ENCODE measurements at regions not wholly inside any gene's neighbourhood (a gene's known extent, or its start where the extent isn't known, plus 50 kb on each side); places are given as distances from the start of the nearest gene placed in this dataset.

DNA sequence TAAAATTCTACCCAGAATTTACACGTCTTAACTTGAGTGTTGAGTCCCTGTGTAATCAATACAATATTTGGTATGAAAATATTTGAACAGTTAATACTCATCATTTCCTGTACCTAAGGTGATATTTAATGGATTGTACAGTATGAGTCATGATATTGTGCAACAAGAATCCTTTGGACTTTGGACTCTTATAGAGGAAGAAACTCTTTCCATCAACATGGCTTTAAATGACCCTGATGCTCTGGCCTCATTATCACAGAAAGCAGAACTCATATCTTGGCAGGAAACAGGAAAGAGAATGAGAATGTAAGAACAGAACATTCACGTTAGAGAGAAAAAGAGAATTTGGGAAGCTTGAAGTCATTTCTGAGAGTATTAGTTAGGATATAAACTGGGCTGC, 168.8 kb upstream of the B3GALT2 start (continued):
- TF ChIP-seq, protein P1, sequence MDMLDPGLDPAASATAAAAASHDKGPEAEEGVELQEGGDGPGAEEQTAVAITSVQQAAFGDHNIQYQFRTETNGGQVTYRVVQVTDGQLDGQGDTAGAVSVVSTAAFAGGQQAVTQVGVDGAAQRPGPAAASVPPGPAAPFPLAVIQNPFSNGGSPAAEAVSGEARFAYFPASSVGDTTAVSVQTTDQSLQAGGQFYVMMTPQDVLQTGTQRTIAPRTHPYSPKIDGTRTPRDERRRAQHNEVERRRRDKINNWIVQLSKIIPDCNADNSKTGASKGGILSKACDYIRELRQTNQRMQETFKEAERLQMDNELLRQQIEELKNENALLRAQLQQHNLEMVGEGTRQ (IDR thresholded peaks at IDR 0.05): no peak
- TF ChIP-seq ESRRA (IDR thresholded peaks at IDR 0.05; ENCODE audit: borderline replicate concordance, low read length) (peak; percentile 32; the same call in 1 of the 2 replicates), ZSCAN20 (CRISPR knock-in tag; IDR thresholded peaks at IDR 0.05) (no peak), HOXA7 (CRISPR knock-in tag; IDR thresholded peaks at IDR 0.05) (no peak), TP53 (CRISPR knock-in tag; IDR thresholded peaks at IDR 0.05) (no peak), GATA3 (IDR thresholded peaks at IDR 0.05; ENCODE audit: borderline replicate concordance) (peak; percentile 64), JUNB (IDR thresholded peaks at IDR 0.05) (peak; percentile 81), EHMT2 (IDR thresholded peaks at IDR 0.05; ENCODE audit: low read depth) (no peak), ZC3H11A (IDR thresholded peaks at IDR 0.05) (no peak), CEBPB (IDR thresholded peaks at IDR 0.05) (peak; percentile 87 to 97), FOXS1 (CRISPR knock-in tag; IDR thresholded peaks at IDR 0.05) (no peak), CHD2 (IDR thresholded peaks at IDR 0.05; ENCODE audit: low read length, partially characterized antibody) (no peak), HDAC2 (IDR thresholded peaks at IDR 0.05) (no peak), HEYL (CRISPR knock-in tag; IDR thresholded peaks at IDR 0.05) (no peak), CHD4 (IDR thresholded peaks at IDR 0.05; ENCODE audit: borderline replicate concordance) (no peak), RNF2 (IDR thresholded peaks at IDR 0.05; ENCODE audit: borderline replicate concordance, low read depth) (no peak), NFE2L2 (conservative IDR thresholded peaks at IDR 0.05; ENCODE audit: low read length) (no peak), ZFP36 (IDR thresholded peaks at IDR 0.05; ENCODE audit: borderline replicate concordance, partially characterized antibody) (no peak)
- TF ChIP-seq, protein P2, sequence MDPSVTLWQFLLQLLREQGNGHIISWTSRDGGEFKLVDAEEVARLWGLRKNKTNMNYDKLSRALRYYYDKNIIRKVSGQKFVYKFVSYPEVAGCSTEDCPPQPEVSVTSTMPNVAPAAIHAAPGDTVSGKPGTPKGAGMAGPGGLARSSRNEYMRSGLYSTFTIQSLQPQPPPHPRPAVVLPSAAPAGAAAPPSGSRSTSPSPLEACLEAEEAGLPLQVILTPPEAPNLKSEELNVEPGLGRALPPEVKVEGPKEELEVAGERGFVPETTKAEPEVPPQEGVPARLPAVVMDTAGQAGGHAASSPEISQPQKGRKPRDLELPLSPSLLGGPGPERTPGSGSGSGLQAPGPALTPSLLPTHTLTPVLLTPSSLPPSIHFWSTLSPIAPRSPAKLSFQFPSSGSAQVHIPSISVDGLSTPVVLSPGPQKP (IDR thresholded peaks at IDR 0.05; ENCODE audit: low read depth, low read length): no peak

DNA sequence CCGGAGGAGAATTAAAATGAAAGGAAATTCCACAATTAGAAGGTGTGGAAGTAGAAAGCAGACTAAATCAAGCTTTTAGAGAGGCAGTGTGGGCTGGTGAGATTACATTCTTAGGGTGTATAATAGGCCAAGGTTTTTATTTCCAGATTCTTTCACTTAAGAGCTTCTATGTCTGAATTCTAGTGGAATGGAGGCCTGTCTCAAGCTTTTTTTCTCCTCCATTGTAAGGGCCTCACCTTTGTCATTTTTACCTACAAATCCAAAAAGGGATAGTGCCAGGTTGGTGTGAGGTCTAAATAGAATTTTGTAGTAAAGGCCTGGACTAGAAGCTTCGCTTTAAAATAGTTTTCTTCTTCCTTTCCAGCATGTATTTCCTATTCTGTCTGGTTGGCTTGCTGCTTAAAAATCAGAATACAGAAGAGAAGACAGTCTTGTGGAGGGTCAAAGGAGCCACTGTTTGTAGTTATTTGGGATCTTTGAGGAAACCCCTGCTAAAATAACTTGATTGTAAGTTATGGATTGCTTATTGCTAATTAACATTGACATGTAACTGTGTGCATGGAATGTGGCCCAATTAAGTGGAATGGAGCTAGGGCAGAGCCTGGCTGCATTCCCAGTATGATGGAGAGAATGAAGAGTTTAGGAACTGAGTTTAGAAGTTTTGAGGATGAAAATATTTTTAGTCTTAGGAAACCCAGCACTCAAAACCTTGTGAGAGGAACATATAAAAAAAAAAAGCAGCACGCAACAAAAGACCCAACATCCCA, 162.5 kb upstream of the B3GALT2 start:
- Histone ChIP-seq H3K4me1 (no peaks in the 10 kb centered on the region), H3K4me3 (no peak overlapping the region), H3K27ac (no peak overlapping the region), H3K4me2 (no peak overlapping the region), H3K9me3 (no peaks in the 10 kb centered on the region)
- WGBS (ENCODE audit: missing lambda C conversion rate): 81% methylated on average over 3 of the region's 3 CpGs
- no peak for DNase-seq (ENCODE audit: low read depth in 1 of 2, low spot score in 1 of 2)
- TF ChIP-seq CBX8 (IDR thresholded peaks at IDR 0.05) (no peak), CBX2 (IDR thresholded peaks at IDR 0.05; ENCODE audit: borderline replicate concordance, low read depth) (no peak), NR3C1 (IDR thresholded peaks at IDR 0.05) (no peak), ZFP36 (IDR thresholded peaks at IDR 0.05; ENCODE audit: borderline replicate concordance, partially characterized antibody) (no peak), HOXA7 (CRISPR knock-in tag; IDR thresholded peaks at IDR 0.05) (no peak), RNF2 (IDR thresholded peaks at IDR 0.05; ENCODE audit: borderline replicate concordance, low read depth) (no peak), KDM5A (IDR thresholded peaks at IDR 0.05) (no peak), JUN (IDR thresholded peaks at IDR 0.05) (no peak), MAZ (IDR thresholded peaks at IDR 0.05; ENCODE audit: borderline replicate concordance, low read depth, low read length) (no peak), ZNF302 (CRISPR knock-in tag; IDR thresholded peaks at IDR 0.05) (no peak), RAD21 (conservative IDR thresholded peaks at IDR 0.05 in 1 of 2, IDR thresholded peaks at IDR 0.05 in 1 of 2) (no peak), MYC (IDR thresholded peaks at IDR 0.05; ENCODE audit: borderline replicate concordance, low read length) (no peak), NPAS2 (CRISPR knock-in tag; IDR thresholded peaks at IDR 0.05; ENCODE audit: borderline replicate concordance) (no peak), ZC3H11A (IDR thresholded peaks at IDR 0.05) (no peak), CEBPB (IDR thresholded peaks at IDR 0.05) (no peak), BHLHE40 (IDR thresholded peaks at IDR 0.05; ENCODE audit: low read depth, low read length) (no peak)
- TF ChIP-seq, protein P3, sequence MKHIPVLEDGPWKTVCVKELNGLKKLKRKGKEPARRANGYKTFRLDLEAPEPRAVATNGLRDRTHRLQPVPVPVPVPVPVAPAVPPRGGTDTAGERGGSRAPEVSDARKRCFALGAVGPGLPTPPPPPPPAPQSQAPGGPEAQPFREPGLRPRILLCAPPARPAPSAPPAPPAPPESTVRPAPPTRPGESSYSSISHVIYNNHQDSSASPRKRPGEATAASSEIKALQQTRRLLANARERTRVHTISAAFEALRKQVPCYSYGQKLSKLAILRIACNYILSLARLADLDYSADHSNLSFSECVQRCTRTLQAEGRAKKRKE (CRISPR knock-in tag; IDR thresholded peaks at IDR 0.05; ENCODE audit: low read depth): no peak
- TF ChIP-seq, protein P4, sequence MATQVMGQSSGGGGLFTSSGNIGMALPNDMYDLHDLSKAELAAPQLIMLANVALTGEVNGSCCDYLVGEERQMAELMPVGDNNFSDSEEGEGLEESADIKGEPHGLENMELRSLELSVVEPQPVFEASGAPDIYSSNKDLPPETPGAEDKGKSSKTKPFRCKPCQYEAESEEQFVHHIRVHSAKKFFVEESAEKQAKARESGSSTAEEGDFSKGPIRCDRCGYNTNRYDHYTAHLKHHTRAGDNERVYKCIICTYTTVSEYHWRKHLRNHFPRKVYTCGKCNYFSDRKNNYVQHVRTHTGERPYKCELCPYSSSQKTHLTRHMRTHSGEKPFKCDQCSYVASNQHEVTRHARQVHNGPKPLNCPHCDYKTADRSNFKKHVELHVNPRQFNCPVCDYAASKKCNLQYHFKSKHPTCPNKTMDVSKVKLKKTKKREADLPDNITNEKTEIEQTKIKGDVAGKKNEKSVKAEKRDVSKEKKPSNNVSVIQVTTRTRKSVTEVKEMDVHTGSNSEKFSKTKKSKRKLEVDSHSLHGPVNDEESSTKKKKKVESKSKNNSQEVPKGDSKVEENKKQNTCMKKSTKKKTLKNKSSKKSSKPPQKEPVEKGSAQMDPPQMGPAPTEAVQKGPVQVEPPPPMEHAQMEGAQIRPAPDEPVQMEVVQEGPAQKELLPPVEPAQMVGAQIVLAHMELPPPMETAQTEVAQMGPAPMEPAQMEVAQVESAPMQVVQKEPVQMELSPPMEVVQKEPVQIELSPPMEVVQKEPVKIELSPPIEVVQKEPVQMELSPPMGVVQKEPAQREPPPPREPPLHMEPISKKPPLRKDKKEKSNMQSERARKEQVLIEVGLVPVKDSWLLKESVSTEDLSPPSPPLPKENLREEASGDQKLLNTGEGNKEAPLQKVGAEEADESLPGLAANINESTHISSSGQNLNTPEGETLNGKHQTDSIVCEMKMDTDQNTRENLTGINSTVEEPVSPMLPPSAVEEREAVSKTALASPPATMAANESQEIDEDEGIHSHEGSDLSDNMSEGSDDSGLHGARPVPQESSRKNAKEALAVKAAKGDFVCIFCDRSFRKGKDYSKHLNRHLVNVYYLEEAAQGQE (IDR thresholded peaks at IDR 0.05): no peak
- TF ChIP-seq, protein P5, sequence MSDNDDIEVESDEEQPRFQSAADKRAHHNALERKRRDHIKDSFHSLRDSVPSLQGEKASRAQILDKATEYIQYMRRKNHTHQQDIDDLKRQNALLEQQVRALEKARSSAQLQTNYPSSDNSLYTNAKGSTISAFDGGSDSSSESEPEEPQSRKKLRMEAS (IDR thresholded peaks at IDR 0.05): no peak
- no peak for FAIRE-seq
- ChIA-PET POLR2A (no interaction called here), CTCF (interaction anchor here (0.8 to 1.4 kb wide), 3 partner anchors 10 to 167 kb away, joined by 3 read pairs; no protein-coding TSS in a partner anchor)
- no peak for ATAC-seq

All from A549 (cell line).